OCI-LY1 (cell line): ENCODE measurements at regions not wholly inside any gene's neighbourhood (a gene's known extent, or its start where the extent isn't known, plus 50 kb on each side); places are given as distances from the start of the nearest gene placed in this dataset.

Source experiments
- H2AFZ ChIP-seq: fragments of 200-600 bp; sonication (generic), shearing (Covaris generic); 2 replicates; pipeline ENCODE4 v1.6.0; 2014; ENCODE audit warnings: antibody characterized with exemption, mild to moderate bottlenecking, low read length
- H3F3A ChIP-seq: fragments of 200-600 bp; sonication (generic), shearing (Covaris generic); 2 replicates; pipeline ENCODE4 v1.6.0; 2014; ENCODE audit warnings: mild to moderate bottlenecking, antibody characterized with exemption, low read length, moderate library complexity; ENCODE audit not compliant: insufficient read depth
- H3K27ac ChIP-seq: fragments of 200-600 bp; sonication (generic); 2 replicates; pipeline ENCODE4 v1.5.1; 2014; ENCODE audit warnings: low read length, mixed run types, mild to moderate bottlenecking, low read depth; ENCODE audit not compliant: poor library complexity, severe bottlenecking
- H3K27me3 ChIP-seq: fragments of 200-600 bp; sonication (generic); 2 replicates; pipeline ENCODE4 v1.6.0; 2014; ENCODE audit warnings: antibody characterized with exemption, mild to moderate bottlenecking, low read length, moderate library complexity; ENCODE audit not compliant: insufficient read depth
- H3K36me3 ChIP-seq: fragments of 200-600 bp; sonication (generic); 2 replicates; pipeline ENCODE4 v1.6.1; 2014; ENCODE audit warnings: mild to moderate bottlenecking, antibody characterized with exemption, low read length, moderate library complexity, mixed read lengths; ENCODE audit not compliant: insufficient read depth
- H3K4me1 ChIP-seq: fragments of 200-600 bp; sonication (generic); 2 replicates; pipeline ENCODE4 v1.5.1; 2014; ENCODE audit warnings: mild to moderate bottlenecking, low read length, moderate library complexity; ENCODE audit not compliant: insufficient read depth, severe bottlenecking
- H3K4me2 ChIP-seq: fragments of 200-600 bp; sonication (generic), shearing (Covaris generic); 2 replicates; pipeline ENCODE4 v1.6.1; 2014; ENCODE audit warnings: low read length
- H3K4me3 ChIP-seq: fragments of 200-600 bp; sonication (generic); 2 replicates; pipeline ENCODE4 v1.5.1; 2014; ENCODE audit warnings: low read length, low read depth, mild to moderate bottlenecking, mixed read lengths; ENCODE audit not compliant: poor library complexity, severe bottlenecking
- H3K79me2 ChIP-seq: fragments of 200-600 bp; shearing (Covaris generic); 2 replicates; pipeline ENCODE4 v1.6.1; 2016; ENCODE audit warnings: mixed run types, low read length, mixed read lengths; ENCODE audit not compliant: insufficient read depth
- H3K9ac ChIP-seq: fragments of 200-600 bp; sonication (generic), shearing (Covaris generic); 2 replicates; pipeline ENCODE4 v1.6.1; 2014; ENCODE audit warnings: mild to moderate bottlenecking, low read length, mixed read lengths
- H3K9me2 ChIP-seq: fragments of 200-600 bp; sonication (generic), shearing (Covaris generic); 2 replicates; pipeline ENCODE4 v1.6.1; 2014; ENCODE audit warnings: low read depth, mild to moderate bottlenecking, low read length, mixed read lengths
- H3K9me3 ChIP-seq: fragments of 200-600 bp; shearing (Covaris generic); 2 replicates; pipeline ENCODE4 v1.6.1; 2014; ENCODE audit warnings: low read length, mixed read lengths
- H4K20me1 ChIP-seq: fragments of 200-600 bp; sonication (generic), shearing (Covaris generic); 2 replicates; pipeline ENCODE4 v1.6.0; 2016; ENCODE audit warnings: mild to moderate bottlenecking, low read length; ENCODE audit not compliant: insufficient read depth
- CTCF ChIP-seq: fragments of 200-600 bp; sonication (generic), shearing (Covaris generic); IDR thresholded peaks from 2 replicates; pipeline ENCODE4 v1.5.1; 2017; ENCODE audit warnings: mild to moderate bottlenecking, antibody characterized with exemption, low read length, moderate library complexity, mixed read lengths
- EZH2 ChIP-seq: fragments of 200-600 bp; sonication (generic), shearing (Covaris generic); IDR thresholded peaks from 2 replicates; pipeline ENCODE4 v1.8.0; 2017; ENCODE audit warnings: borderline replicate concordance, mixed run types, mild to moderate bottlenecking, antibody characterized with exemption, low read length, moderate library complexity, mixed read lengths

- H3K4me3 ChIP-seq: no peak overlapping the region
- H3K9me3 ChIP-seq: no peaks in the 10 kb centered on the region
- no peaks in the 10 kb centered on the region for H3K79me2 ChIP-seq
- no peak for TF ChIP-seq EZH2
- TF ChIP-seq CTCF: no peak
- no peaks in the 10 kb centered on the region for H4K20me1 ChIP-seq
- H2AFZ ChIP-seq: no peak overlapping the region
- no peaks in the 10 kb centered on the region for H3K4me1 ChIP-seq
- no peak overlapping the region for H3K27ac ChIP-seq
- no peak overlapping the region for H3K9ac ChIP-seq
- no peak overlapping the region for H3K4me2 ChIP-seq
- H3K9me2 ChIP-seq: no peaks in the 10 kb centered on the region
- H3K36me3 ChIP-seq: no peaks in the 10 kb centered on the region
- H3F3A ChIP-seq: no peaks in the 10 kb centered on the region
- no peaks in the 10 kb centered on the region for H3K27me3 ChIP-seq
Measured at GRCh38 chr1:218112862-218113261, 172.2 kb upstream of the RRP15 start.

GRCh38 chr1:218123968-218124367 lies 161.1 kb upstream of the RRP15 start:
- TF ChIP-seq EZH2 (no peak), CTCF (no peak)
- H3K36me3 ChIP-seq: no peaks in the 10 kb centered on the region
- no peaks in the 10 kb centered on the region for H3K9me3 ChIP-seq
- no peak overlapping the region for H3K4me3 ChIP-seq
- H2AFZ ChIP-seq: no peak overlapping the region
- H3K4me1 ChIP-seq: no peaks in the 10 kb centered on the region
- H3K9ac ChIP-seq: no peak overlapping the region
- no peaks in the 10 kb centered on the region for H3F3A ChIP-seq
- no peaks in the 10 kb centered on the region for H4K20me1 ChIP-seq
- H3K9me2 ChIP-seq: no peaks in the 10 kb centered on the region
- no peak overlapping the region for H3K4me2 ChIP-seq
- no peaks in the 10 kb centered on the region for H3K79me2 ChIP-seq
- H3K27ac ChIP-seq: no peak overlapping the region
- no peaks in the 10 kb centered on the region for H3K27me3 ChIP-seq

- Histone ChIP-seq H2AFZ (no peak overlapping the region), H3K36me3 (no peaks in the 10 kb centered on the region), H3K27ac (no peak overlapping the region), H3K27me3 (no peaks in the 10 kb centered on the region), H3K4me1 (no peaks in the 10 kb centered on the region), H4K20me1 (no peaks in the 10 kb centered on the region), H3F3A (no peaks in the 10 kb centered on the region), H3K9ac (no peak overlapping the region), H3K79me2 (no peaks in the 10 kb centered on the region), H3K9me3 (no peaks in the 10 kb centered on the region), H3K9me2 (no peaks in the 10 kb centered on the region), H3K4me3 (no peak overlapping the region), H3K4me2 (no peak overlapping the region)
- TF ChIP-seq CTCF: no peak
- TF ChIP-seq EZH2: no peak
Measured at GRCh38 chr1:218135371-218135770, 149.7 kb upstream of the RRP15 start.
